Activated naive CD4-positive, alpha-beta T cell treated with anti-CD3 and anti-CD28 coated beads, Interleukin-2, amount 50 U/mL, for 24 hours (primary cell): ENCODE measurements at regions not wholly inside any gene's neighbourhood (a gene's known extent, or its start where the extent isn't known, plus 50 kb on each side); places are given as distances from the start of the nearest gene placed in this dataset.
A peak's percentile ranks its signal among the peaks of the same experiment; 100 is the strongest.

Experiments used
- H3K27ac Mint-ChIP-seq: one replicate; pipeline ENCODE4 v1.8.0; 2021; ENCODE audit warnings: mild to moderate bottlenecking, mixed read lengths
- H3K27me3 Mint-ChIP-seq: one replicate; pipeline ENCODE4 v1.8.0; 2021; ENCODE audit warnings: mixed read lengths
- H3K36me3 Mint-ChIP-seq: one replicate; pipeline ENCODE4 v1.8.0; 2021; ENCODE audit warnings: mixed read lengths
- H3K4me1 Mint-ChIP-seq: one replicate; pipeline ENCODE4 v1.8.0; 2021; ENCODE audit warnings: mixed read lengths
- H3K4me3 Mint-ChIP-seq: one replicate; pipeline ENCODE4 v1.8.0; 2021; ENCODE audit warnings: mild to moderate bottlenecking, mixed read lengths
- H3K9me3 Mint-ChIP-seq: one replicate; pipeline ENCODE4 v1.8.0; 2021; ENCODE audit warnings: mixed read lengths

DNA sequence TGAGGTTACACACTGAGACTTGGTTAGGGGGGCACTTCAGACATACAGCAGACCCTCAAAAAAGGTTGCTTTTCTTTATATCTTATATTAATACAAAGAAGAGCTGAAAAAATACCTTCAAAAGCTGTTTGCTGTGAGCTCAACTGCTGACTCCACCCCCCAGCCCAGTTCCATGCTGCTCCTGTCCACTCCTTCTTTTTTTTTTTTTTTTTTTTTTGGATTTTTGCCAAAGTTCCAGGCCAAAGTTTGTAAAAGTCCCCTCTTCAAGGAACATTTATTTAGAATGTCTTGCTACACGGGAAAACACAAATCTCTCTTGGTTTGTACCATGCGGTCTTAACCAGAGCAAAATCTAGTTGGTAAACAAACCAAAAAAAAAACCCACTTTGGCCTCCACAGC, 85.3 kb upstream of the AKAP12 start:
- Mint-ChIP-seq H3K27me3 (peaks cover 20% of the 10 kb centered on the region), H3K27ac (no peak overlapping the region), H3K4me3 (no peak overlapping the region), H3K9me3 (no peaks in the 10 kb centered on the region), H3K36me3 (no peaks in the 10 kb centered on the region), H3K4me1 (no peaks in the 10 kb centered on the region)

DNA sequence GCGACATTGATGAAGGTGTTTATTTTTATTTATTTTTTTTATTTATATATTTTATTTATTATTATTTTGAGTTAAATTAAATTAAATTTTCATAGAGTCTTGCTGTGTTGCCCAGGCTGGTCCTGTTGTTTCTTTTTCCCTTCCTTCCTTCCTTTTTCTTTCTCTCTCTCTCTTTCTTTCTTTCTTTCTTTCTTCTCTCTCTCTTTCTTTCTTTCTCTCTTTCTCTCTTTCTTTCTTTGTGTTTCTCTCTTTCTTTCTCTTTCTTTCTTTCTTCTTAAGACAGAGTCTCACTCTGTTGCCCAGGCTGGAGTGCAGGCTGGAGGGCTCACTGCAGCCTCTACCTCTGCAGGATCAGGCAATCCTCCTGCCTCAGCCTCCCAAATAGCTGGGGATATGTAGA, 84.7 kb upstream of the AKAP12 start:
- no peak overlapping the region for H3K4me3 Mint-ChIP-seq
- H3K4me1 Mint-ChIP-seq = no peaks in the 10 kb centered on the region
- H3K27ac Mint-ChIP-seq = no peak overlapping the region
- H3K9me3 Mint-ChIP-seq = no peaks in the 10 kb centered on the region
- H3K27me3 Mint-ChIP-seq = peaks cover 17% of the 10 kb centered on the region
- H3K36me3 Mint-ChIP-seq = no peaks in the 10 kb centered on the region

GRCh38 chr6:151160929-151161757, 78.6 kb upstream of the AKAP12 start:
- Mint-ChIP-seq H3K27me3 (peaks cover 5% of the 10 kb centered on the region), H3K4me1 (no peaks in the 10 kb centered on the region), H3K9me3 (no peaks in the 10 kb centered on the region)

GRCh38 chr6:151164383-151164782, 75.4 kb upstream of the AKAP12 start:
- H3K4me1 Mint-ChIP-seq = no peaks in the 10 kb centered on the region
- H3K4me3 Mint-ChIP-seq = no peak overlapping the region
- no peak overlapping the region for H3K27ac Mint-ChIP-seq

More at GRCh38 chr6:151160929-151161757, 78.6 kb upstream of the AKAP12 start:
- Mint-ChIP-seq H3K27ac (no peak overlapping the region), H3K36me3 (no peaks in the 10 kb centered on the region), H3K4me3 (no peak overlapping the region)

DNA sequence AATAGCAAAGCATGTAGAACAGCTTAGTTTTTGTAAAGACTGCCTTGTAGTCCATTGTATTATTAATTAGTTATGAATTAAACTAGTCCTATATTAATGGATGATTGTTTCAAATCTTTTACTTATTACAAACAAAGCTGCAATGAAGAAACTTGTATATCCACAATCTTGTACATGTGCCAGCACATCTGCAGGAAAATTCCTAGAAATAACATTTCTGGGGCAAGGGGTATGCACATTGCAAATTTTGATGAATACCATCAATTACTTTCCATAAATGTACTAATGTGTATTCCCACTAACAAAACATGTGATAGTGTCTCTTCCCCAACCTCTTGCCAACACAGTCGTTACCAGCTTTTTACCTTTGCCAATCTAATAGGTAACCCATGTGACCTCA, 73.6 kb upstream of the AKAP12 start:
- no peaks in the 10 kb centered on the region for H3K36me3 Mint-ChIP-seq
- no peaks in the 10 kb centered on the region for H3K4me1 Mint-ChIP-seq
- peaks cover 4% of the 10 kb centered on the region for H3K27me3 Mint-ChIP-seq
- H3K9me3 Mint-ChIP-seq = no peaks in the 10 kb centered on the region
- no peak overlapping the region for H3K4me3 Mint-ChIP-seq
- no peak overlapping the region for H3K27ac Mint-ChIP-seq

More at GRCh38 chr6:151164383-151164782, 75.4 kb upstream of the AKAP12 start:
- H3K36me3 Mint-ChIP-seq = no peaks in the 10 kb centered on the region
- H3K27me3 Mint-ChIP-seq = peaks cover 4% of the 10 kb centered on the region
- H3K9me3 Mint-ChIP-seq = no peaks in the 10 kb centered on the region

DNA sequence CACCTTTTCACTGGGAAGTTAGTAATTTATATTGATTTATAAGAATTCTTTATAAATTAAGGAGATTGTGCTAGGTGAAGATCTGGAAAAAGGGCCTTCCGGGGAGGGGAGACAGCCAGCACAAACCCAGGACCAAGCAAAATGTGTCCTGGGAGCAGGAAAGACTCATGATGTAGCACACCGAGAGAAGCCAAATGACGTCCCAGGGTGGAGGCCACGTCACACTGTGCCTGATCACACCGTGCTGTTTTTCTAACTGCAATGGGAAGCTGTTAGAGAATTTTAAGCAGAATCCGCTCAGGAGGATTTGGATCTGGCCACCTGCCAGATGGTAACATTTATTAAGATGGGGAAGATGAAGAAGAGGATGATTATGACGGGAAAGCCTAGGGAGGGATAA, 72.7 kb upstream of the AKAP12 start:
- H3K27ac Mint-ChIP-seq = no peak overlapping the region
- H3K27me3 Mint-ChIP-seq = peaks cover 4% of the 10 kb centered on the region
- H3K4me3 Mint-ChIP-seq = no peak overlapping the region
- H3K36me3 Mint-ChIP-seq = no peaks in the 10 kb centered on the region
- H3K4me1 Mint-ChIP-seq = no peaks in the 10 kb centered on the region
- H3K9me3 Mint-ChIP-seq = no peaks in the 10 kb centered on the region

- H3K4me3 Mint-ChIP-seq = no peak overlapping the region
- no peaks in the 10 kb centered on the region for H3K4me1 Mint-ChIP-seq
- H3K36me3 Mint-ChIP-seq = no peaks in the 10 kb centered on the region
- no peak overlapping the region for H3K27ac Mint-ChIP-seq
- no peaks in the 10 kb centered on the region for H3K9me3 Mint-ChIP-seq
- peaks cover 1% of the 10 kb centered on the region for H3K27me3 Mint-ChIP-seq
Measured at GRCh38 chr6:151170622-151171246, 69.0 kb upstream of the AKAP12 start.

DNA sequence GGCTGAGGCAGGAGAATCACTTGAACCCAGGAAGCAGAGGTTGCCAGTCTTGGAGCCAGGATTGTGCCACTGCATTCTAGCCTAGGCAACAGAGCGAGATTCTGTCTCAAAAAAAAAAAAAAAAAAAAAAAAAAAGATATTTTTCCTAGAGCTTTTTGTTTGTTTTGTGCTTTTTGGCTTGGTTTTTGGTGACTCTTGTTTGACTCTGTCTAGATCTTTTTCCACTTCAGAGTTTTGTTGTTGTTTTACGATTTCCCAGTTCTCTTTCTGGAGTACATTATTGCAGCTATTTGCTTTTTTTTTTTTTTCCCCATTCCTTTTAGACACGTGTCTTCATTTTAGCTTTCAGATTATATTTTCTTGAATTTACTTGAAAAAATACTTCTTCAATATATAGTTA, 67.0 kb upstream of the AKAP12 start:
- Mint-ChIP-seq H3K36me3 (no peaks in the 10 kb centered on the region), H3K9me3 (no peaks in the 10 kb centered on the region), H3K27me3 (peaks cover 3% of the 10 kb centered on the region), H3K27ac (peak overlapping the region; percentile 20), H3K4me3 (no peak overlapping the region), H3K4me1 (no peaks in the 10 kb centered on the region)

DNA sequence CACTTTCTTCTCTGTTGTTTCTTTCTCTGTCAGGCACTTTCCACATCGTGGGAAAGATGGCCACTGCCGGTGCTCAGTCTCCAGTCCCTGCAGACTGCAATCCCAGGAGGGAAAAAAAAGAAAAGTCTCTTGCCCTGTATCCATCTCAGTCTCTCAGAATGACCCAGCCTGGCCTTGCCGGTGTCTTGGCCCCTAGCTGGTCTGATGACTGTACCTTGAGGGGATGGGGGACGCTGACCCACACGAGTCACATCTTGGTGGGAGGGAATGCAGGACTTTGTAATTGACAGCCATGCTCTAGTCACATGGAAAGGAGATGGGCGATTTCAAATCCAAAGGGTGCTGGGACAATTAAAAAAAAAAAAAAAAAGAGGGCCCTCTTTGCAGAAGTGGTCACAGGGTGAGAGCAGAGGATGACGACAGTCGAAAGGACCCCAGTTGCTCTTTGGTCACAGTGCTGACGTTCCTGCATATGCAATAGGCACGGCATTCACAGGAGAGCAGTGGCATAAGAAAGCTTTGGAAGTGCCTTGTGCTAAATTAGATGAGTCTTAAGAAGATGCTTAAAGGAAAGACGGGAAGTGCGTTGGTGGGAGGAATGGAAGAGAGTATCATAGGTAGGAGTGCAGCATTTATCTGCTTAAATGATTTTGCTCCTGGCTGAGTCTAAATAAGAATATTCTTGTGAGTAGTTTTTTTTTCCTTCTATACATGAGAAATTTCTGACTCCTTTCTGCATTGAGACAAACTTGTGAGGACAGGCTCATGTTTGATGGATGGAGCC, 63.9 kb upstream of the AKAP12 start:
- Mint-ChIP-seq H3K27ac (no peak overlapping the region), H3K36me3 (no peaks in the 10 kb centered on the region), H3K4me1 (no peaks in the 10 kb centered on the region), H3K9me3 (no peaks in the 10 kb centered on the region), H3K4me3 (no peak overlapping the region), H3K27me3 (peaks cover 9% of the 10 kb centered on the region)

GRCh38 chr6:151176911-151177770, 62.6 kb upstream of the AKAP12 start:
- peaks cover 9% of the 10 kb centered on the region for H3K27me3 Mint-ChIP-seq
- no peaks in the 10 kb centered on the region for H3K36me3 Mint-ChIP-seq
- no peak overlapping the region for H3K4me3 Mint-ChIP-seq
- H3K4me1 Mint-ChIP-seq = no peaks in the 10 kb centered on the region
- no peaks in the 10 kb centered on the region for H3K9me3 Mint-ChIP-seq
- H3K27ac Mint-ChIP-seq = no peak overlapping the region

- Mint-ChIP-seq H3K27me3 (peaks cover 9% of the 10 kb centered on the region), H3K36me3 (no peaks in the 10 kb centered on the region), H3K4me3 (no peak overlapping the region), H3K9me3 (no peaks in the 10 kb centered on the region), H3K4me1 (no peaks in the 10 kb centered on the region), H3K27ac (no peak overlapping the region)
Measured at GRCh38 chr6:151178373-151178772, 61.4 kb upstream of the AKAP12 start.

- Mint-ChIP-seq H3K36me3 (no peaks in the 10 kb centered on the region), H3K27me3 (peaks cover 9% of the 10 kb centered on the region), H3K27ac (no peak overlapping the region), H3K9me3 (no peaks in the 10 kb centered on the region), H3K4me3 (no peak overlapping the region), H3K4me1 (no peaks in the 10 kb centered on the region)
Measured at GRCh38 chr6:151179321-151179720, 60.4 kb upstream of the AKAP12 start.

- Mint-ChIP-seq H3K27ac (no peak overlapping the region), H3K4me3 (no peak overlapping the region), H3K36me3 (no peaks in the 10 kb centered on the region), H3K4me1 (no peaks in the 10 kb centered on the region), H3K27me3 (peaks cover 9% of the 10 kb centered on the region), H3K9me3 (no peaks in the 10 kb centered on the region)
Measured at GRCh38 chr6:151180330-151181048, 59.3 kb upstream of the AKAP12 start.

GRCh38 chr6:151181706-151182363, 57.9 kb upstream of the AKAP12 start:
- Mint-ChIP-seq H3K9me3 (no peaks in the 10 kb centered on the region), H3K27me3 (peaks cover 7% of the 10 kb centered on the region), H3K4me1 (no peaks in the 10 kb centered on the region), H3K36me3 (no peaks in the 10 kb centered on the region), H3K27ac (no peak overlapping the region), H3K4me3 (no peak overlapping the region)
